ENCODE measurements at regions not wholly inside any gene's neighbourhood (a gene's known extent, or its start where the extent isn't known, plus 50 kb on each side); places are given as distances from the start of the nearest gene placed in this dataset.

- no peak for DNase-seq
- Histone ChIP-seq H3K36me3 (no peaks in the 10 kb centered on the region), H3K27me3 (no peaks in the 10 kb centered on the region), H3K4me3 (no peak overlapping the region), H3K9me3 (no peaks in the 10 kb centered on the region)
Observed at GRCh38 chr20:12956303-12956702, 52.5 kb upstream of the SPTLC3 start.

- DNase-seq, result no peak
- Histone ChIP-seq H3K9me3 (no peaks in the 10 kb centered on the region), H3K27me3 (no peaks in the 10 kb centered on the region), H3K4me3 (no peak overlapping the region), H3K36me3 (no peaks in the 10 kb centered on the region)
Observed at GRCh38 chr20:12957968-12958367, 50.8 kb upstream of the SPTLC3 start.

Measured in MG63 (cell line).